AG09319 (cell line): ENCODE measurements at regions not wholly inside any gene's neighbourhood (a gene's known extent, or its start where the extent isn't known, plus 50 kb on each side); places are given as distances from the start of the nearest gene placed in this dataset.

Source experiments
- DNase-seq: peaks from one replicate; pipeline ENCODE4 v3.0.0-alpha.2; 2010; ENCODE audit warnings: low read depth; ENCODE audit errors: extremely low read depth
- CTCF ChIP-seq: IDR thresholded peaks from 2 replicates; pipeline ENCODE4 v1.5.1; 2011; ENCODE audit warnings: low read depth, mild to moderate bottlenecking, inconsistent platforms, low read length, moderate library complexity

GRCh38 chr3:110492876-110493275, 578.7 kb upstream of the NECTIN3 start:
- no peak for TF ChIP-seq CTCF
- DNase-seq, result no peak

- no peak for TF ChIP-seq CTCF
- no peak for DNase-seq
Observed at GRCh38 chr3:110493438-110494092, 578.1 kb upstream of the NECTIN3 start.

- TF ChIP-seq CTCF, result no peak
- no peak for DNase-seq
Observed at GRCh38 chr3:110494093-110494490, 577.5 kb upstream of the NECTIN3 start.

- no peak for TF ChIP-seq CTCF
- no peak for DNase-seq
Observed at GRCh38 chr3:110494728-110495127, 576.9 kb upstream of the NECTIN3 start.

GRCh38 chr3:110495201-110495927, 576.3 kb upstream of the NECTIN3 start:
- TF ChIP-seq CTCF, result no peak
- DNase-seq, result no peak

- TF ChIP-seq CTCF, result no peak
- no peak for DNase-seq
Observed at GRCh38 chr3:110504401-110504800, 567.2 kb upstream of the NECTIN3 start.

GRCh38 chr3:110504901-110505300, 566.7 kb upstream of the NECTIN3 start:
- TF ChIP-seq CTCF, result no peak
- no peak for DNase-seq
